ENCODE measurements at regions not wholly inside any gene's neighbourhood (a gene's known extent, or its start where the extent isn't known, plus 50 kb on each side); places are given as distances from the start of the nearest gene placed in this dataset.

- Histone ChIP-seq H2BK5ac (ENCODE audit: low read depth, low read length) (no peak overlapping the region), H2BK120ac (replicated peaks; ENCODE audit: low read depth, low read length) (no peak overlapping the region), H3K23me2 (ENCODE audit: low read depth, low read length) (peaks cover 4% of the 10 kb centered on the region; the same call in 1 of the 2 replicates), H3K27me3 (replicated peaks in 1 of 4; ENCODE audit: control insufficient read depth in 3 of 4, extremely low read depth in 1 of 4, insufficient read depth in 3 of 4, low read length in 3 of 4) (no peaks in the 10 kb centered on the region), H2BK20ac (ENCODE audit: low read length) (no peak overlapping the region), H3K9me3 (ENCODE audit: insufficient read depth in 2 of 2, low read depth in 1 of 2, low read length in 1 of 2) (peaks cover 87 to 99% of the 10 kb centered on the region in 2 experiments), H4K8ac (ENCODE audit: extremely low read depth, insufficient read depth, low read length) (no peak overlapping the region), H3K14ac (ENCODE audit: insufficient read length) (no peak overlapping the region), H4K20me1 (replicated peaks in 1 of 2; ENCODE audit: control insufficient read depth in 1 of 2, insufficient read depth in 2 of 2, low read length in 2 of 2) (peaks cover 0 to 4% of the 10 kb centered on the region in 2 experiments), H2AFZ (ENCODE audit: low read length) (no peak overlapping the region), H3K23ac (ENCODE audit: insufficient read length) (no peak overlapping the region), H3K4me2 (ENCODE audit: insufficient read depth in 1 of 2, low read depth in 2 of 2, low read length in 2 of 2) (no peak overlapping the region), H4K91ac (replicated peaks; ENCODE audit: insufficient read length, low read length) (no peak overlapping the region), H3K27ac (ENCODE audit: low read depth, low read length) (no peak overlapping the region), H3K79me2 (ENCODE audit: control insufficient read depth in 1 of 2, insufficient read depth in 2 of 2, low read length in 2 of 2) (no peaks in the 10 kb centered on the region), H2BK12ac (ENCODE audit: low read depth, low read length) (no peak overlapping the region), H2AK5ac (ENCODE audit: low read depth, low read length) (no peak overlapping the region), H3K4me3 (ENCODE audit: extremely low read depth in 1 of 4, insufficient read depth in 2 of 4, low read depth in 3 of 4, low read length in 4 of 4) (no peak overlapping the region), H2BK15ac (ENCODE audit: low read length) (no peak overlapping the region), H3K4me1 (replicated peaks in 1 of 4; ENCODE audit: control insufficient read depth in 3 of 4, insufficient read depth in 4 of 4, low read length in 3 of 4) (no peaks in the 10 kb centered on the region; a peak in 1 of 7 replicates), H3K36me3 (ENCODE audit: control insufficient read depth in 2 of 4, insufficient read depth in 4 of 4, low read length in 3 of 4) (no peaks in the 10 kb centered on the region), H3K4ac (replicated peaks; ENCODE audit: insufficient read length, low read depth, low read length) (no peak overlapping the region), H3K18ac (ENCODE audit: extremely low read depth, low read length) (no peak overlapping the region), H4K5ac (ENCODE audit: insufficient read length, low read depth, low read length) (no peak overlapping the region), H3K9ac (replicated peaks in 1 of 4; ENCODE audit: extremely low read depth in 1 of 4, low read depth in 3 of 4, low read length in 3 of 4) (no peak overlapping the region), H3K56ac (replicated peaks; ENCODE audit: insufficient read length, low read depth, low read length) (no peak overlapping the region), H3K79me1 (ENCODE audit: low read depth, low read length) (no peaks in the 10 kb centered on the region)
- POLR2A ChIA-PET (ENCODE audit: partially characterized antibody) = no interaction called here
- FAIRE-seq (no peak), DNase-seq (ENCODE audit: low read depth in 1 of 2, low spot score in 2 of 2) (no peak)
- CTCF ChIA-PET (ENCODE audit: partially characterized antibody) = no interaction called here
- WGBS, 2 experiments (ENCODE audit: extremely low coverage in 1 of 2, insufficient coverage in 1 of 2, insufficient read length in 1 of 2, insufficient replicate concordance in 2 of 2, low coverage in 1 of 2, low lambda C conversion rate in 2 of 2, missing lambda C conversion rate in 1 of 2) = 89% methylated on average over 17 of the region's 23 CpGs; no CpG with 5 or more reads in 1 of the 2 experiments
- TF ChIP-seq KDM4A (IDR thresholded peaks at IDR 0.05; ENCODE audit: low read depth, low read length, severe bottlenecking) (no peak), MAX (IDR thresholded peaks at IDR 0.05) (no peak), USF2 (IDR thresholded peaks at IDR 0.05; ENCODE audit: low read length) (no peak), YY1 (IDR thresholded peaks at IDR 0.05; ENCODE audit: low read depth, low read length) (no peak), EGR1 (IDR thresholded peaks at IDR 0.05; ENCODE audit: borderline replicate concordance, low read depth, low read length) (no peak), SP4 (IDR thresholded peaks at IDR 0.05; ENCODE audit: low read length) (no peak), HDAC6 (IDR thresholded peaks at IDR 0.05; ENCODE audit: low read depth, low read length) (no peak), CHD2 (IDR thresholded peaks at IDR 0.05; ENCODE audit: low read length) (no peak), SP2 (IDR thresholded peaks at IDR 0.05; ENCODE audit: low read length) (no peak), CBX5 (IDR thresholded peaks at IDR 0.05; ENCODE audit: low read depth, low read length) (no peak), RXRA (IDR thresholded peaks at IDR 0.05; ENCODE audit: insufficient read depth, low read depth, low read length) (no peak), SIN3A (conservative IDR thresholded peaks at IDR 0.05 in 1 of 2, IDR thresholded peaks at IDR 0.05 in 1 of 2; ENCODE audit: low read depth in 1 of 2, low read length in 2 of 2) (no peak), FOSL1 (IDR thresholded peaks at IDR 0.05; ENCODE audit: insufficient read depth, low read depth, low read length) (no peak), BRCA1 (IDR thresholded peaks at IDR 0.05; ENCODE audit: low read depth, low read length) (no peak), MAFK (IDR thresholded peaks at IDR 0.05; ENCODE audit: low read depth, low read length) (no peak)
These were observed 51.4 kb upstream of the ACTRT2 start for GRCh38 chr1:2969845-2970291.
